Sigmoid colon (tissue), 4 donors: ENCODE measurements at regions not wholly inside any gene's neighbourhood (a gene's known extent, or its start where the extent isn't known, plus 50 kb on each side); places are given as distances from the start of the nearest gene placed in this dataset.
"Not testable (repeated sequence)": the region's sequence is repeated elsewhere in the genome, so short reads cannot be mapped to it uniquely, and the experiment has no call there.

Source experiments
- EP300 ChIP-seq, 4 donors: sonication (generic); formaldehyde crosslinking; IDR thresholded peaks; one replicate each; pipeline ENCODE4 v1.6.1; 2017; ENCODE audit warnings: antibody characterized with exemption in 4 of 4
- POLR2A ChIP-seq, 2 donors: fragments of 450-650 bp; IDR thresholded peaks; one replicate each; pipeline ENCODE4 v1.6.1; 2016; ENCODE audit warnings: antibody characterized with exemption in 2 of 2, mild to moderate bottlenecking in 2 of 2, moderate library complexity in 2 of 2
- TF ChIP-seq, protein P1 (sequence below), 4 experiments: fragments of 450-650 bp in 3 of 4; fragments of 200-600 bp in 1 of 4; IDR thresholded peaks; one replicate each; pipeline ENCODE4 v1.5.1; 2016 to 2019; ENCODE audit warnings: antibody characterized with exemption in 4 of 4, mild to moderate bottlenecking in 3 of 4, moderate library complexity in 2 of 4

DNA sequence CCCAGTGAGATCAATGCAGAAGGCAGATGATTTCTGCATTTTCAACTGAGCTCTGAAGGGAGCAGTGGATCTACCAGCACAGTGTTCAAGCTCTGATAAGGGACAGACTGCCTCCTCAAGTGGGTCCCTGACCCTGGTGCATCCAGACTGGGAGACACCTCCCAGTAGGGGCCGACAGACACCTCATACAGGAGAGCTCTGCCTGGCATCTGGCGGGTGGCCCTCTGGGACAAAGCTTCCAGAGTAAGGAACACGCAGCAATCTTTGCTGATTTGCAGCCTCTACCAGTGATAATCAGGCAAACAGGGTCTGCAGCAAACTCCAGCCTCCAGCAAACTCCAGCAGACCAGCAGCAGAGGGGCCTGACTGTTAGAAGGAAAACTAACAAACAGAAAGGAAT lies 152.9 kb upstream of the CCDC196 start:
- not testable (repeated sequence) for TF ChIP-seq POLR2A, EP300 (IDR thresholded peaks at IDR 0.05)
- TF ChIP-seq, protein P1, sequence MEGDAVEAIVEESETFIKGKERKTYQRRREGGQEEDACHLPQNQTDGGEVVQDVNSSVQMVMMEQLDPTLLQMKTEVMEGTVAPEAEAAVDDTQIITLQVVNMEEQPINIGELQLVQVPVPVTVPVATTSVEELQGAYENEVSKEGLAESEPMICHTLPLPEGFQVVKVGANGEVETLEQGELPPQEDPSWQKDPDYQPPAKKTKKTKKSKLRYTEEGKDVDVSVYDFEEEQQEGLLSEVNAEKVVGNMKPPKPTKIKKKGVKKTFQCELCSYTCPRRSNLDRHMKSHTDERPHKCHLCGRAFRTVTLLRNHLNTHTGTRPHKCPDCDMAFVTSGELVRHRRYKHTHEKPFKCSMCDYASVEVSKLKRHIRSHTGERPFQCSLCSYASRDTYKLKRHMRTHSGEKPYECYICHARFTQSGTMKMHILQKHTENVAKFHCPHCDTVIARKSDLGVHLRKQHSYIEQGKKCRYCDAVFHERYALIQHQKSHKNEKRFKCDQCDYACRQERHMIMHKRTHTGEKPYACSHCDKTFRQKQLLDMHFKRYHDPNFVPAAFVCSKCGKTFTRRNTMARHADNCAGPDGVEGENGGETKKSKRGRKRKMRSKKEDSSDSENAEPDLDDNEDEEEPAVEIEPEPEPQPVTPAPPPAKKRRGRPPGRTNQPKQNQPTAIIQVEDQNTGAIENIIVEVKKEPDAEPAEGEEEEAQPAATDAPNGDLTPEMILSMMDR (IDR thresholded peaks at IDR 0.05) = not testable (repeated sequence)
